TTC549 (cell line): ENCODE measurements at regions not wholly inside any gene's neighbourhood (a gene's known extent, or its start where the extent isn't known, plus 50 kb on each side); places are given as distances from the start of the nearest gene placed in this dataset.
"Not testable (repeated sequence)": the region's sequence is repeated elsewhere in the genome, so short reads cannot be mapped to it uniquely, and the experiment has no call there.

ENCODE experiments used
- FAIRE-seq: peaks from 2 replicates; lab custom pipeline; 2012; peaks lifted over from hg19 to GRCh38; lab: Jason Lieb, UNC

GRCh38 chr6:9161731-9162130, 726.4 kb upstream of the SLC35B3 start:
- FAIRE-seq: no peak

- FAIRE-seq: no peak
Measured at GRCh38 chr6:9159051-9159450, 723.7 kb upstream of the SLC35B3 start.

DNA sequence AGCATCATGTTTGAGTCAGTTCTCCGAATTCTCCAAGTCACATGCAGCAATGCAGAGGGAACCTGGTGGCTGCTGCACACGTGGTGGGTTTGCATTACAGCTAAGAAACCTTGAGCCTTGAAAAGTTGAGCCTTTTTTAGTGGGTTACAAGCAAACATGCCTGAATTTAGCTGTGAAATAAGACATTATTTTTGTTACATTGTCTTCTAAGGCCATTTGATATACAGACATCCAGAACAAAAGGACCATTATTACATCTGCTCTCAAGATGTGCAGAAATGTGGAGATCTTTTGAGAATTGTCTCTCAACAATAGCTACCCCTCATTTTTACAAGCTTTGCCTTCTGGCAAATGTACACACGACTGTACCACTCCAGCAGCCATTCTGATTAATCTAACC, 720.5 kb upstream of the SLC35B3 start:
- FAIRE-seq: no peak

- FAIRE-seq: no peak
Measured at GRCh38 chr6:9143140-9143539, 707.8 kb upstream of the SLC35B3 start.

DNA sequence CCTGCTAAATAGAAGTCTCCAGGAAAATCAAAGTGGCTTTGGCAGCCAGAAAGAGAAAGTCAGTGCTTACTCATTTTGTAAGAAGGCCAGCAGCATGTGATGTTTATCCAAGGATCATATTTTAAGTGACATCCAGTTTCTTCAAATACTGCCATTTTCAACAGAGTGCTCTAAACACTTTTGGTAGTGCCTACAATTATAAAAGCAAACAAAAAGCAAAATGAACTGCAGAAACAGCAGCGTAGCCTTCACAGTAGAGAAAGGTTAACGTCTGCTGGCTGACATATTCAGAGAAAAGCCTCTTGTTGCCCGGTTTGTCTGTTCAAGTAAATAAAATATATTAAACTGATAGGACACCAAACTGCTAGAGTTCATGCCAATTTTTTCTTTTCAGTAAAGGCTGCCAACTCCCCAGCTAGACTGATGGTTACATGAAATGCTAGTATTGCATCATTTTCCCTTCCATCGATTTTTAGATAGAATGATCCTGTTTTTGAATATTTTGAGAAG, 705.7 kb upstream of the SLC35B3 start:
- no peak for FAIRE-seq

DNA sequence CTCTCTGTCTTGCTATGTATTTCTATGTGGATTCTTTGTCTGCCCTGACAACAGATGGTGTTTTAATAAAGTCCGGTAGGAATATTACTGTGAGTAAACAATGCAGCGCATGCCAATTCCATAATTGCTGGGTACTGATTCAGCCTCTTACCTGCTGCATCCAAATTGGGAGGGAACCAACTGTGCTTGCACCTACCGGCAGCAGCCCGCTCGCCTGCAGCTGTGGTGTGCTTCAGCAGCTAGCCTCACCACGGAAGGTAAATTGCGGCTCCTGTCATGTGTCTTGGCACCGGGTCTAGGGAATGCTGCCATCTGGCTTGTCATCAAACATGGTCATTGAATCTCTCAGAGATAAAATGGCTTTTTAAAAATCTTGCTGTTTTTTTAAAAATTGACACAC, 704.8 kb upstream of the SLC35B3 start:
- no peak for FAIRE-seq

DNA sequence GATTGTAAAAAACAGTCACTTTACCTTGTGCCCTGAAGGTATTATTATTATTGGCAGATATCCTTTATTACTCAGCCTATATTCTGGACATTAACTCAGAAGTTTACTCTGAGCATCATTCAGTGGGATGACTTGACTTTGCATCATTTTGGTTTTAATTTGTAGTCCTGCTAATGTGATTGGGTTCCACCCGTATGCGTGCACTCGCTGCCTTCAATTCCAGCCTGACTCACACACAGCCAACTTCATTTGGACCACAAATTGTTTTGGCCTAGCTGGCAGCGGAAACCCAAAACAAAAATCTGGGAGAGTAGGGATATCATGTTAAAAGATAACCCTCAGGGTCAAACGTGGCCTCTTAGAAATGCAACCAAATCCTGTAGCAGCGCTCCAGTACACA, 704.4 kb upstream of the SLC35B3 start:
- no peak for FAIRE-seq

- FAIRE-seq: no peak
Measured at GRCh38 chr6:9138936-9139335, 703.6 kb upstream of the SLC35B3 start.

DNA sequence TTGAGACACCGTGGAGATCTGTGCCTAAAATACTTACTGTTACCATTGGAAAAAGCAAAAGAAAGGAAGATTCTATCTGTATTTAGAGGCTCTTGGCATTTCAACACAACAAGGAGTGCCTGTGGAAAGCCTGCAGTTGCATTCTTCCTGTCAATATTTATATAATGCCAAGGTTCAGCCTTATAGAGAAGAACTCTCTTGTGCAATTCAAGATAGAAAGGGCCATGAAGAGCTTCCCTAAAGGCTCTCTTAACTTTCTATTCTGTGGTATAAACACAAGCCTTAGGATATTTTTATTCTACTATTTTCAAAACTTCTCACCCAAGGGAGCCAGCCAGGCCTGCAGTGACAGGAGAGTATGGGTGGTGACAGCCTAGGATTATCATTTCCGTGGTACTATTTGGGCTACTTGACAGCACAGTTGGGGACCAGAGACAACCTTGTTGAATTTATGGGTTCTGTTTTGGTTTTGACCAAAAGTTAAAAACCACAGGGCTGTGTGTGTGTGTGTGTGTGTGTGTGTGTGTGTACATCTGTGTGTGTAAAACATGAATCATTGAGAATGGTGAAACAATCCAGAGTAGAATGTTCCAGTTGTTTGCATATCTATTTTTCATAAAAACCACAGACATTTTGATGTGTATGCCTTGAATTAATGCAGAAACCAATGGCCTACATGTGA, 700.9 kb upstream of the SLC35B3 start:
- no peak for FAIRE-seq

DNA sequence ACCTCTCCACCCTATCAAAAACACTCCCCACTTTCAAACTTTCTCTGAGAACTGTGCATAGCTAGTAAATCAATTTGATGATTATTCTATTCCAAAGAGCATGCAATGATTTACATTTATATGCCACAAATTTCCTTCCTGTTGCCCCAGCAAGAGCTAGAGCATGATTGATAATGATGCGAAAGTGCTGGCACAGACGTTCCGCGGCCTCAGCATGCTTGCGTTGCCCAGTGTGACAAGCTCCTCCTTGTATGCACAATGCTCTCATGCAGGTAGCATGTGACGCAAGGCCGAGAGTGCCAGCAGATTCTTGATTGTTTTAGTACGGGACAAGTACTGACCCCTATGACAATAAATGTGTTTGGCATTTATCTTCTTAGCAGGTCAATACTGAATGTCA, 696.3 kb upstream of the SLC35B3 start:
- no peak for FAIRE-seq

DNA sequence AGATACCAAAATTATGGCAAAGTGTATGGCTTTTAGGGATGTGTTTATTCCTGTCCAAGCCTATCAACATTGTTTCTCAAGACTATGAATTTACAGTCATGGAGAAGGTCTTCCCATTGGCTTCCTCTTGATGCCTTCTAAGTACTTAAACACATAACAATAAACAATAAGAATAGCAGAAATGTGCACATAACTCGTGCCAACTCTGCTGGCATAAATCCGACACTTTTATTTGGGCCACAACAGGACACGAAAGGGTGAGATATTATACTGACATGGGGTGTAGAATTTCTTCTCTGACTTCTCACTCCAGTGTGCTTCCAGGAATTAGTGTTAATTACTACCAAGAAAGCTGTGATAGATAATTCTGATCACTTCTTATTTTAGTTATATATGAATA, 695.9 kb upstream of the SLC35B3 start:
- FAIRE-seq: no peak

DNA sequence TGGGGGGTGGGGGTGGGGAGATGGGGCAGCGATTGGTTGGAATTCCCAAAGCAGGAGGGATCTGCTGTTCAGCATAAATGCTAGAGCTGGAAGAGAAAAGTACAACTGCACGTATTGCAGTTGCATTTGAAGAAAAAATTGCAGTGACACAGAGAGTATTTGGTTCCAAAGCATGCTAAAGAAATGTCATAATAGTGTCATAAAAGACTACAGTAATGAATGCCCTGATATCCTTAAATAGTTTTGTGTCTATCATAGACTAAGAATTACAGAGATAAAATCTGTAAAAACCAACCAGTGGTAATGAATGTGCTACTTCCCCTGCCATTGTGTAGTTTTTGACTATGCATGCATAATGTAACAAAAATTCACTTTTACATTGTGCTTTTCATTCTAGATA, 693.6 kb upstream of the SLC35B3 start:
- FAIRE-seq: no peak

DNA sequence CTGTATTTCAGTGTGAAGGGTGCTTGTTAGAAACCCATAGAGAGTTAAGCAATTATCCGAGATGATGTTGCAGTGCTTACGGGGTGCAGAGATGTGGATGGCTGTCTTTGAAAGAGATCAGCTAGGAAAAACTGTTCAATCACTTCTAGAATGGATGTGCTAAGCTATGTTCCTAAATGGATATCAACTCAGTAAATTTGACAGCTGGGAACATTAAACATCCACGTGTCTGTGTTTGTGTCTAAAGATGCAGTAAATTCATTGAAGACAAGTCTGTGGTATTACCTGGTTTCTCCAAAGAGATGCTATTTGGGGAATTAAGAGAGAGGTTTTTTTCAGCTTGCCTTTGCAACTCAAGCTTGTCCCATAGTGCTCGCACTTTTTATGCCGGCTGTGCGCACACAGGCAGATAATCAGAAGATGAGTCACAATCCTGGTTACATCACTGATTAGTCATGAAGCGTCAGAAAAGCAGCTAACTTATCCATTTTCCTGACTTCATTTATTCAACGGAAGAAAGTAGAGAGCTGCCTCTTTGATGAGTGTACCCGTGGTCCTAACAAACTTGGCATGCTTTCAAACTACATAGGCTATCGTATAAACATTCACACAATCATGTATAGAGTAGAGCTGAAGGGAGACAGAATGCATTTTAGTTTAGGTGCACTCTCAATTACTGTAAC, 691.7 kb upstream of the SLC35B3 start:
- FAIRE-seq: no peak

GRCh38 chr6:9126034-9126433, 690.7 kb upstream of the SLC35B3 start:
- not testable (repeated sequence) for FAIRE-seq

GRCh38 chr6:9121549-9121948, 686.2 kb upstream of the SLC35B3 start:
- FAIRE-seq: no peak

GRCh38 chr6:9116026-9116425, 680.7 kb upstream of the SLC35B3 start:
- FAIRE-seq: no peak

GRCh38 chr6:9112544-9112943, 677.2 kb upstream of the SLC35B3 start:
- no peak for FAIRE-seq

DNA sequence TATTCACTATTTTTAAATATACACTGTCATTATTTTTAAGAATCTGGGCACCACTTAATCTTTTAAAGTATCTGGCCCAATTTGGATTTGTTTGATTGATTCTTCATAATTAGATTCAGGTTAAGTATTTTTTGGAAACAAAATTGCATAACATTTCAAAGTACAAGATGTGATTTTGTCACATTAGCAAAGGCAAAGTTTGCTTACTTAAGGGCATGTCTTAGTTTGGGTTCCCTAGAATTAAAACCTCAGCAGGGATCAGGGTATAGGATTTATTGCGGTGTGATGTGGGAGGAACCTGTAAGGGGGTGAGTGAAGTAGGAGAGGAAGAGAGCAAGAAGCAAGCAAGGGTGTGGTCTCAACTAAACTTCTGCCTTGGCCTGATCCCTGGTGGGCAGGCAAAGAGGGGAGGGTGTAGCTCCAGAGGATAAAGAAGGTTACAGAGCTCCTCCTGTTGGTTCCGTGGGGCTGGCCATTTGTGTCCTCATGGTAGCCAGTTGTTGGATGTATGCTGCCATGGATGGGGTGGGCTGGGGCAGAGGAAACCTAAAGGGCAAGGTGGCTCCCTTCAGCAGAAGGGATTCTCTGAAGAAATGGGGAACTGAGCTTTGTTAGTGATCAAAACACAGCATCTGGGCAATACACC, 668.7 kb upstream of the SLC35B3 start:
- FAIRE-seq: no peak

DNA sequence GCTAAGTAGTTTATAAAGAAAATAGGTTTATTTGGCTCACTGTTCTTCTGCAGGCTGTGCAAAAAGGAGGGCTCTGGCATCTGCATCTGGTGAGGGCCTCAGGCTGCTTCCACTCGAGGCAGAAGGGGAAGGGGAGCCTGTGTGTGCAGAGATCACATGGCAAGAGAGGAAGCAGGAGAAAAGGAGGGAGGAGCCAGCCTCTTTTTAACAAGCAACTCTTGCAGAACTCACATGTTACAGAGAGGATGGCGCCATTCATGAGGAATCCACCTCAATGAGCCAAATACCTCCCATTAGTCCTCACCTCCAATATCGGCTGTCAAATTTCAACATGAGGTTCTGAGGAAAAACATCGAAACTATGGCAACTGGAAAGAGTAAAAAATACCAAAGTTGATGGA, 666.6 kb upstream of the SLC35B3 start:
- FAIRE-seq: no peak

- no peak for FAIRE-seq
Measured at GRCh38 chr6:9100869-9101580, 665.7 kb upstream of the SLC35B3 start.

- FAIRE-seq: no peak
Measured at GRCh38 chr6:9095729-9096128, 660.4 kb upstream of the SLC35B3 start.

DNA sequence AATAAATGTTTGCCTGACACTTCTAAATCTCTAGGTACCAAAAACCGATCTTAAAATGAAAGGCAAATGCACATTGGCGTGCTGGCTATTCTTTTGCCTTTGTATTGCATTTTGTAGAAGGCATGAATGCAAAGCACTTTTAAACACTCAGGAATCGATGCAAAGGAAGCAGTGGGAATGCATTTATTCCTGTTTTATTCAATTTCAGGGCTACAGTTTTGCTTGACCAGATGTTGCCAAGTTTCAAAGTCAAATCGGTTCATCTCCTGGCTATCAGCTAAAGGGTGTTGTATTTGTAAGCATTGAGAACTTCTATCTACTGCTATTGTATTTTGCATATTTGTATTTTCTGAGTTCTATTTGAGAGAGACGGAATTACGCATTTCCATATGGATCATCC, 659.8 kb upstream of the SLC35B3 start:
- FAIRE-seq: no peak

GRCh38 chr6:9089724-9090123, 654.4 kb upstream of the SLC35B3 start:
- FAIRE-seq: no peak
